RPMI7951 (cell line): ENCODE measurements at regions not wholly inside any gene's neighbourhood (a gene's known extent, or its start where the extent isn't known, plus 50 kb on each side); places are given as distances from the start of the nearest gene placed in this dataset.
"Not testable (repeated sequence)": the region's sequence is repeated elsewhere in the genome, so short reads cannot be mapped to it uniquely, and the experiment has no call there.

Source experiments
- DNase-seq: peaks from one replicate; pipeline ENCODE4 v3.0.0-alpha.2; 2012; ENCODE audit warnings: low read depth

DNA sequence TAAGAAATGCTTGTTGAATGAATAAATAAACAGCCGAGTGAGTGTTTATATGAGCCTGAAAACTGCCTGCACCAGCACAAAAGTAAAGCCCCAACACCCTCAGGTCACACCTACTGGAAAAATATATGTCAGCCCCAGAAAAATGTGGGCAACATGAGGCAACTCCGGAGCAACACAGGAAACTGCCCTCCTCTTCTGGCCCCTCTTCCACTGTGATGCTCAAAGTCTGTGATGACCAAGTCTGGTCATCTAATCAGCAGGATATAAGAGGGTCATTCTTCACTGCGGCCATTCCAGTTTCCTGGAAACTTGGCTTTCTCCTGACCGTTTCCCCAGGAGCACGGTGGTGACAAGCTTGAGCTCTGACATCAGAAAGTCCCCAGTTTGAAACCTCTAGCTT, 159.6 kb upstream of the PZP start:
- peak; percentile 2 for DNase-seq

GRCh38 chr12:9367201-9367600, 159.0 kb upstream of the PZP start:
- peak; percentile 2 for DNase-seq

DNA sequence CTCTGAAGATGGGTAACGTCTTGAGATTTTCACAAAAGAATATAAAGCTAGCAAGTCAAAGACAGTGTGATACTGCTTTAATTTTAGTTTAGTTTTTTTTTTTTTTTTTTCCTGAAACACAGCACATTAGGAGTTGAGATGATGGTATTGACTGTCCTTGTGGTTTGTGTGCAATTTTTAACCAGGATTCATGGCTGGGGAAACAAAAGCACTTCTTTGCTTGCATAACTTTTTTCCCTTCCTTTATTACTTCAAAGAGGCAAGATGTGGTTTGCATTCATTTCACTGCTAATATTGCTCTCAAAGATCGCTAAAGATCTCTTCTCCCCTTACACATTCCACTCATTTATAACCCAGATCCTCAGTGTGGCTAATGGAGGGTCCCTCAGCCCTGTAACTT, 157.1 kb upstream of the PZP start:
- DNase-seq, result peak; percentile 46

DNA sequence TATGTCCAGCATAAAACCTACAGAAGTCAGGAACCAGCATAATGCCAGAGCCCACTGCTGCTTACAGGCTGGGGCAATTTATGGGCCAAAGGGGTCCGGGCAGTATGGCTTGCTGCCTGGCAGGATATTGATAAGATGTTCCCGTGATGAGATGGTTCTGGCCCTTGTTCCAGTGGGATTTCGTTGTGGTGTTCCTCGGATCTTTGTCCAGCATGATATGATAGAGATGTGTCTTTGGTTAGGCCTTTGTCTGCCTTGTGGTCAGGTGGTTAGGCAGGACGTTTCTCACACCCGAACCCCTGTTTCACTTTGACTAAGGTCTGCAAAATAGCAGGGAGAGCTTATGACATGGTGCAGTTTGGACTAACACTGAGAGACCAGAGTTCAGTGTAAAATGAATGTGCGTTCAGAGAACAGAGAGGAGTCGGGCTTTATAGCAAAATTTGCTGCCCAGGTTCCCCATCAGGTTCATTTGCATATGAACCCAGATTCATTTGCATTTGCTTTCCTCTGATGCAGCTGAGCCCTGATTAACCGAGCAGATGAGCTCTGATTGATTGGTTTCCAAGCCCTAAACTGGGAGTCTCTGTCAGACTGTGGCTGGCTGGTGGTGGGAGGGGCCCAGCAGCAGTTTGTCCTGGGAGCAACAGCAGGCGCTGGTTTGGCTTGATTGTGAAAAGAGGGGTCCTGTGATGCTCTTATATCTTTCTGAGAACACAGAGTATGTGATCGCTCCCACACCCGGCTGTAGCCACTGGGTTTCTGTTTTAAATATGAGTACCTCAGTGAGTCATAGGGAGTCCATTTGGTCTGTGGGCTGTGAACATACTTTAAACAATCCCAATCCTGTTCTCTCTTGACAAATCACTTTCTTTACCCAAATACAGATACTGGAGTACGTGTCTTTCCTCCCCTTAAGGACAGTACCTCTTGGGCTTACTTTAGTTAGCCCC, 156.3 kb upstream of the PZP start:
- DNase-seq, result peak; percentile 80

DNA sequence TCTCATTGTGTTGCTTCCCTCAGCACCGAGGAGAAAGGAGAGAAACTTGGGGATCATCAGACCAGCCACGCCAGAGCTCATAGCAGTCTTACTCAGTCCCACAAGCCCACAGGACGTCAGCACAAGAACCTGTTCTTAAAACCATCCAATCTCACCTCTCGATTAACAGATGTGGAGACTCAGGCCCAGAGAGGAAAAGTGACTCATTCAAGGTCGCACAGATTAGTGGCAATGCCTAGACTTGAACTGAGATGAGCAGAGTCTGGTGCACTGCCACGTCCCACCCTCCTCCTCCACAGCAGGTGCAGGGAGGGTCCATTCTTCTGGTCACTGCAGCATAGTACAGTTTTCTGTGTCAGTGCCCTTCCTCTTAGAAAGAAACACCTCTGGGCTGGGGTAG, 154.9 kb upstream of the PZP start:
- no peak for DNase-seq

DNA sequence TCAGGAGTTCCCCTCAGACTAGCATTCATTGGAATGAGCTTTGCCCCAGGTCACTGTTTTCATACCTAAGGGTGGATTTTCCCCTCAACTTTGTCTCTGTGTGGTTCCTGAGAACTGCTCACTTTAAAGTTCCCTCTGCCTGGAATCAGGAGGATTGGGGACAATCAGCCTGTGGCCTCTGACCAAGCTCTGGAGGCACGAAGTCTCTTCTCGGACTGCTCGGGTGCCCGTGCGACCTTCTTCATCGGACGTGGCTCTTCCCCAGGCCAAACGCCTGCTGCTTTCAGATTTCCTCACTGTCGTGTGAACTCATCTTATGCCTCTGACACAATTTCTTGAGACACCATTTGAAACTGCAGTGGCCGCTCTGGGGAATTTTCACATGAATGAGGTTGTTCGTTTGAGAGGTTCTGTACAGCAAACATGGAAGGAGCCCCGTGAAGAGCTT, 153.7 kb upstream of the PZP start:
- DNase-seq, result no peak

DNA sequence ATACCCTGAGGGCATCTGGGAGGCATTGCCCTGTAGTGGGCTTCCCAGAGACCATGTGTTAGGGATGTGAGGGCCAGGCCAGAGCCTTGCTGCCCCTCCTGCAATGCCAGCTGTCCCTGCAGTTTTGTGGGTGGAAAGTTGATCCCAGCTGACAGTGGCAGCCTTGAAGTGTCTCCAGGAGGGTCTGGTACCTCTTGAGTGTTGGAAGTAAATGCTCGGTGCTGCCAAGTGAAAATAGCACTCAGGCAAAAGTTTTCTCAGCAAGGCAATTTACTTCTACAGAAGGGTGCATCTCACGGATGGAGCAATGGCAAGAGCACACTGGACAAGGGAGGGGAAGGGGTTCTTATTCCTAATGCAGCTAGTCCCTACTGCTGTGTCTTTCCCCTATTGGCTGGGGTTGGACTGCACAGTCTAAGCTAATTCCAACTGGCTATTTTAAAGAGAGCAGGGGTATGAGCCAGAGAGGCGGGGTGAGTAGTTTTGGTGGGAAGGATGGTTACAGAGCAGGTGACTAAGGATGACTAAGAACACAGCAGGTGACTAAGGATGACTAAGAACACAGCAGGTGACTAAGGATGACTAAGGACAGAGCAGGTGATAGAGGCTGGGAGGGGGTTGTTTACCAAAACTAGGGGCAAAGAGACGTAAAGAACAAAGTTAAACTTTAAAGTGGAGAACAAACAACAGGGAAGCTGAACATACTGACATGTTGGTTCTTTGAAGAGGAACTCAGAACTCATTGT, 146.0 kb upstream of the PZP start:
- not testable (repeated sequence) for DNase-seq

GRCh38 chr12:9351136-9351535, 142.9 kb upstream of the PZP start:
- no peak for DNase-seq

DNA sequence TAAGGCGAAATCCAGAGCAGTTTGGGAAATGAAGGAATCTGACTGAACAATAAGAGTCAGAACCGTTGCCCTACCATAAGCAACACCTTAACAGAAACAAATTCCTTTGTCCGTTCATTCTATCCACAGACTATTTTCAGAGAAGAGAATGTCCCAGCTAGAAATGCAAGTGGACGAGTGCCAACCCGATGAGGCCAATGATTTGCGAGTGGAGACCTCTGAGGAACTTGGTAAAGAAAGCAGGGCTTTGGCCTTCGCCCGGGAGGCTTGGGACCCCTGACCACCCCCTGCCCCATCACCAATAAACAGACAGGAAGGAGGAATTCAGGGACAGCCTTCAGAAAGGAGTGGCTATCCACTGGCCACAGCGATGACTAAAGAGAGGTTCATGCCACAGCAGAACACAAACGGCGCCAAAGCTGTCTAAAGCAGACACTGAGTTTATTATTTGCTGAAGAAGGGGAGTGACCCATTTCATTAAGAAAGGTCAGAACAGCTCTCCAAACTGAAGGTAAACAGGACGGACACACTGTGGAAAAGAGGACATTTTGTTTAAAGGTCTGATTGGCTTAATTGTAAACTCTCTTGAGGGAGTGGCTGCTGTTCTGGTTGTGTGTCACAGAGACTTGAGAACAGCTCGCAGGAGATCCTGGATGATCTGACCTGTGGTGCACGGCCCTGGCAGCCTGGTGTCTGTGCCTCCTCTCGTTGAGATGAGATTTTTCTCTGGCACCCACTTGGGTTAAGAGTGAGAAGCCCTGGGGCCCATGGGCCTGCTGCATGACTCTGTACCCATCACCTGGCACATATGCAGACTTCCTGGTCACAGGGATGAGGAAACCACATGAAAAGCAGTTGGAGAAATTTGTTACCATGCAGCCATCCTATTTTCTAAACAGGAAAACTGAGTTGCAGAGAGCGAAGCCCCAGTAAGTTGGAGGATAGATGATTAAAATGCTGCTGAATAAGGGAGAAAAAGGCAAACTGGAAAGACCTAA, 142.0 kb upstream of the PZP start:
- peak; percentile 42 for DNase-seq

- DNase-seq, result no peak
Observed at GRCh38 chr12:9348906-9349518, 140.8 kb upstream of the PZP start.

DNA sequence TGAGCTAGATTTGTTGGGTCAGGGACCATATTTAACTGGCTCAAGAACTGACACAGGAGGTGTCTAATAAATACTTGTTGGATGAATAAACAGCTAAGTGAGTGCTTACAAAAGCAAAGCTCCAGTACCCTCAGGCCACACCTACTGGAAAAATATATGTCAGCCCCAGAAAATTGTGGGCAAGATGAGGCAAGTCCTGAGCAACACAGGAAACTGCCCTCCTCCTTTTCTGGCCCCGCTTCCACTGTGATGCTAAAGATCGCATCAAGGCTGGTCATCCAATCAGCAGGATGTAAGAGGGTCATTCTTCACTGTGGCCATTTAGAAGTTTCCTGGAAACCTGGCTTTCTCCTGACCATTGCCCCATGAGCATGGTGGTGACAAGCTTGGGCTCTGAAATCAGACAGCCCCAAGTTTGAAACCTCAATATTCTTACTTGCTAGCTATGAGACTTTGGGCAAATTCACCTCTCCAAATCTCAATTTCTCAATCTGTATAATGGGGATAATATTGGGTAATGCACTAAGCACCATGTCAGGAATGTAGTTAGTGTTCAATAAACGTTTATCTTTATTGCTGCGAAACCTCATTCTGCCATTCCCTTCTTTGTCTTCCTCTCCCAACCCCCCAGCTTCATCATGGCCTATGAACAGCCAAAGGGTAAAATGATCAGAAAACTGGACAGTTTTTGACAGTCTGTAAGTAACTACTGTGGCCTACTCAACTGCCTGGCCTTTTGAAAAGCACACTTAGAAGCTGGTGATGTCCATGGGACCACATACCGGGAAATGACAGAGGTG, 139.3 kb upstream of the PZP start:
- DNase-seq, result no peak

GRCh38 chr12:9346866-9347327, 138.7 kb upstream of the PZP start:
- no peak for DNase-seq

- DNase-seq, result no peak
Observed at GRCh38 chr12:9345171-9345570, 137.0 kb upstream of the PZP start.

- no peak for DNase-seq
Observed at GRCh38 chr12:9344541-9344940, 136.3 kb upstream of the PZP start.

DNA sequence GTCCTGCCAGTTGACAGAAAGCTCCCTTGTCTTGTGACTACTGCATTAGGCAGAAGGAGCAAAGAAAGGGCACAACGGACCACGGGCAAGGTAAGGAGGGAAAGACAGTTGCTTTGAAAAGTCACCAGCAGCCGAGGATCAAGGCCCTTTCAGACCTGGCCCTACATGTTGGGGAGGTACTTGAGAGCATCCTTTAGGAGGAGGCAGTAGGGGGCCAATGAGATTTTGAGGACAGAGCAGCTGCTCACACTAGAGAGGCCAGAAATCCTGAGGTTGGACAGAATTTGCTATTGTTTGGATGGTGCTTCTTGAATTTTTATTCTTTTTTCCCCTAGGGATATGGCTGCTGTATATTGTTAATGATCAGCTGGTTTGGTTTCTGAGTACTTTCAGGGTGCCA, 135.5 kb upstream of the PZP start:
- DNase-seq, result no peak

GRCh38 chr12:9342614-9343353, 134.6 kb upstream of the PZP start:
- DNase-seq, result no peak

DNA sequence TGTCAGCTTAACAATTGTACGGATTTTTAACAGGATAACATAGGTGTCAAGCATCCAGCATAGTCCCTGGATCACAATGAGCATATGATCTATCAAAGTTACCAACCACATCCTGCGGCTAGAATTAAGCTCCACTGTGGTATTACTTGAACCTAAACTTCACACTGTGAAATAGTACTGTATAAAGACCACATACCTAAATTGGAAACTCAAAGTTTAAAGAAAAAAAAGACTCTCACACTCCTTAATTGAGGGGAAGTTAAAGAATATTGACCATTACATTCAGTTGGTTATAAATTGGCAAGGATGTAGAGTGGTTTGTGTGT, 133.0 kb upstream of the PZP start:
- no peak for DNase-seq

DNA sequence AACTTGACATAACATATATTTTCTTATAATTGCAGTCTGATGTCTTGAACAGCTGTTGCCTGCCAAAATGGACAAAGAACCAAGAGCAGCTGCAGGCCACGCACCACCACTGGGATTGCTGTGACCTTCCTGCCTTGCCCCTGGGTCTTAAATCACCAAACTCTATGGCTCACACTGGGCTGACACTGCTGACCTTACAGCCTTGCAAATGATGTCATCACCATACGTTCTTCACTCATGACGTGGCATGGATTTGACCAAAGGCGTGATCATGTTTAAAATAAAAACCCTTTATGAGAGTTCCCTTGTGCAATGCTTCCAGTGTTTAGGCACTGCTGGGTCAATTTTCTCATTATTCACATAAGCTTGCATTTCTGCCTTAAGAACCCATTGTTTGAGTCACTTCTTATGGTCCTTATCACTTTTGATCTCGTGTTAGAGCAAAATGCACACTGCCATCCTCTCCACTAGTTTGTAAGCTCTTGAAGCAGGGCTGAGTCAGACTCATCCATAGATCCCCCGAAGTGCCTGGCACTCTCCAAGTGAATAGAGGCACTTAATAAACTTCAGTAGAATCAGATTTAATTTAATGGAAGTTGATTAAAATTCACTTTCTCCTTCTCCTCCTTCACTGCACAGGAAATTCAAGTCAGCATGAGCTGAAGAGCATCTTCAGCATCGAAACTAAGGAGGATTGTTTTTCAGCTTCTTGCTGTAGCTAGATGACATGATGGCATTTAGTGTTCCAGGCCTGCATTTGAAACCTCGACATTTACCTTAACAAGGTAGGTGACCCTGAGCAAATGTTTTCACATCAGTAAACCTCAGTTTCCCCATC, 132.4 kb upstream of the PZP start:
- DNase-seq, result peak; percentile 85

GRCh38 chr12:9337656-9338055, 129.5 kb upstream of the PZP start:
- DNase-seq, result no peak
